GM18861 (cell line): ENCODE measurements at regions not wholly inside any gene's neighbourhood (a gene's known extent, or its start where the extent isn't known, plus 50 kb on each side); places are given as distances from the start of the nearest gene placed in this dataset.

ENCODE experiments used
- ATAC-seq: cut with Tn5 transposase; IDR thresholded peaks from one replicate; pipeline ENCODE4 v1.9.1; 2021; ENCODE audit not compliant: unreplicated experiment

- ATAC-seq, result peak; percentile 35
These were observed 81.2 kb upstream of the CCDC112 start for GRCh38 chr5:115377468-115378217.

DNA sequence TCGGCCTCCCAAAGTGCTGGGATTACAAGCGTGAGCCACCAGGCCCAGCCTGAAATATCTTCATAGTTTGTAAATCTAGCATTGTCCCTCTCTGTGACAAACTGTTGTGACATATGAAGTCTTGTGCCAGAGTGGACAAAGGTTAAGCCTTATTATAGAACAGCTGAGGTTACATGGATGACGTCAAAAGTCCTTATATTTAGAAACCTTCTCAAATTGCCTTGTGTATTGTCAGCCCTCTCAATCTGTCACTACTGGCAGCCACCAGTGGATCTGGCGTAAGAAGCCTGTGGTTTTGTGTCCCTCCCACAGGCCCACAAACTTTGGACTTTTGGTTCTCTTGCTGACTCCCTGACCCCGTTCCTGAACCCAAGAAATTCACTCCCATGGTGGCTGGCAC is 79.4 kb upstream of the CCDC112 start:
- ATAC-seq, result no peak

DNA sequence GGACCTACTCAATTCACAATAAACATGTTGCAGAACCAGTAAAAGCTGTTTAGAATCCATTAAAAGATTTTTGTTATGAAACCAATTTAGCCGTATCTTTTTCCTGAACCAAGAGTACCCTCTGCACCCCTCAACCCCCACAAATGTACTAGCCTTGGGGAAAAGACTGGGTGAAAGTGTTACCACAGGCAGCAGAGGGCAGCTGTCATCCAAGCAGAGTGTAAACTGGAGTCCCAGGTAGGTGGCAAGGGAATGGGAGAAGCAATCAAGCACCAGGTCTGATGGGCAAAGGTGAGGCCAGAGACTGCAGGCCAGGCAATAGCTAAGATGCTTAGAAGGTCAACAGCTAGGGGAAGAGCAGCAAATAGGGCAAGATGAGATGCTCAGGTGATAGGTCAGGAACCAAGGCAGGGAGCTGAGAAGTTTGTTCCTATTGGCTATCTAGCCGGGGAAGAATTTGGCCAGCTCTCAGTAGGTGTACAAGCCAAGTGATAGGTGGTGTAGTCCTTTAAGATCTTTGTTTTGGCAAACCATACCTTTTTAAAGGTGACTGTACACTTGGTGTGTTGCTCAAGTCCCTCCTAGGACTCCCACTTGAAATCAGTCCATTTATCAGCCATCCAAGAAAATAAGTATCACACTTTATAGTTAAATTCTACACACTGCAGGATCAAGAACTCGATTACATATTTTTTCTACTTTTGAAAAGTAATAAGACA is 77.8 kb upstream of the CCDC112 start:
- no peak for ATAC-seq

DNA sequence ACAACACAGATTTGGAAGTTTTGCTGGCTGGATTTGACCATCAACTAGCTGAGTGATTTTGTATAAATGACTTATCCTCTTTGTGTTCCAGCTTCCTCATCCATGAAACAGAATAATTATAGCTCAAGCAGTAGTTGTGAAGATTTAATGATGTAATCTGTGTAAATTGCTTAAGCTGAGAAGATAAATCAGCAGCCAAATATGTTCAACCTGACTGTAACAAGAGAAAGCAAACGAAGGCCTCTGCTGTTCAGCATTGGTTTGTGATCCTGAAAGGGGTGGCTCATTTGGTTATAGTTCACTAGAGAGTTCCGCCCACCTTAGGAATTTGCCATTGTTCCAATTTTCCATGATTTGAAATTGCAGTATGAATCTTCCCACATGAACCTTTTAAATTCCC is 75.7 kb upstream of the CCDC112 start:
- ATAC-seq, result no peak

GRCh38 chr5:115369430-115370144 is 73.1 kb upstream of the CCDC112 start:
- ATAC-seq, result no peak

DNA sequence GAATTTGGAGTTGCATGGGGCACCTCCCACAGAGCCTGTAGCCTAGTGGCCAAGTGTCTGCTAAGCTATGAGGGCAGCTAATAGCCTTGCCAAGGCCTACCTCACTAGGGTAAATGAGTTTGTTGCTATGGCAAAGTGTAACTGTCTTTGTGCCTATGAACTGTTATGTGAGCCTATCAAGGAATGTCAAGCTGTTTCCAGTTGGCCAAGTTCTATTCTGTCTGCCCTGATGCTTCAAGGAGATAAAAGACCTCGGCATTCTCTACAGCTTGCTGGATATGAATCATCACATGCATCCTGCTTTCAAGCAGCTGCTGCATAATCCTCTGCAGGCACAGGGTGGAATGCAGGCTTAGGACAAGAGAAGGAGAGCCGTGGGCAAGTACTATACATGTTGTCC is 69.8 kb upstream of the CCDC112 start:
- ATAC-seq, result no peak

DNA sequence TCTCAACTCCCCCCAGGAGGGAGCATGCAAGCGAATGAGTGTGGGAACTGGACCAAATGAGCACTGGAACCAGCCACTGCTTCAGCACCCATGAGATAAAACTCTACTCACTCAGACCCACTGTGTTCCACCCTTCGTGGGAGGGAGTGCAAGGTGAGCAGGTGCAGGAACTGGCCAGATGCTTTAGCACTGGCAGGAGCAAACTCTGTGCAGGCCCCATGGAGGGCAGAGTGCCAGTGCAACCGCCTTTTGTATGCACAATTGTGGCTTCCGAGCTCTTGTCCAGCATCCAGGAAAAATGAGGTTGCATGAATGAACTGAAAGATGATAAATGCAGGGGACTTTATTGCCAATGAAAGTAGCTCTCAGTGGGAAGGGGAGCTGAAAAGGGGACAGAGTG is 67.4 kb upstream of the CCDC112 start:
- ATAC-seq, result no peak

DNA sequence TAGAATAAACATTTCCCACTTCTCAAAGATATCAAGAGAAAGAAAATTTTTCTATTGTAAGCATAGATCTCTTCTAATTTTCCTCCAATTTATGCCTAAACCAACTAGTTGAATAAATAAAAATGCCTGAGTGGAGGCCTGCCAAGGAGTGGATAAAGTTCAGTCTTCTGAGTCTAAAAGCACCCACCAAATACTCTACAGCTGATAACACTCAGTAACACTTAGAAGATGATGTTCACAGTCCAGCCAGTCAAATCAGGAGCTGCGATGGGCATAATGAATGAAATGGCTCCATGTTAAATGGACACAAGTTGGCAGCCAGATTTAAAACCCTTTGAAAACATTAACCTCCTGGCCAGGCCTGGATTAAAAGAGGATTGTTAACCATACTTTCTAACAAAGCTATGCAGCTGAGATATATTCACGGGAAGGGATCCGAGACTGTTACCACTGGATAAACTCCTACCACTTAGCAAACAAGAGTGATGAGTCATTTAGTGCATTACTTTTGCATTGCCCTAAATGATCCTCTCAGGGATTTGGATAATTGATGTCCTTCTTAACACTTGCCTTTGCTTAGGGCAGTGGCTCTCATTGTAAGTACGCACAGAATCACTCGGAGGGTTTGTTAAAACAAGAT is 63.7 kb upstream of the CCDC112 start:
- no peak for ATAC-seq

- ATAC-seq, result no peak
These were observed 59.4 kb upstream of the CCDC112 start for GRCh38 chr5:115355767-115356381.

DNA sequence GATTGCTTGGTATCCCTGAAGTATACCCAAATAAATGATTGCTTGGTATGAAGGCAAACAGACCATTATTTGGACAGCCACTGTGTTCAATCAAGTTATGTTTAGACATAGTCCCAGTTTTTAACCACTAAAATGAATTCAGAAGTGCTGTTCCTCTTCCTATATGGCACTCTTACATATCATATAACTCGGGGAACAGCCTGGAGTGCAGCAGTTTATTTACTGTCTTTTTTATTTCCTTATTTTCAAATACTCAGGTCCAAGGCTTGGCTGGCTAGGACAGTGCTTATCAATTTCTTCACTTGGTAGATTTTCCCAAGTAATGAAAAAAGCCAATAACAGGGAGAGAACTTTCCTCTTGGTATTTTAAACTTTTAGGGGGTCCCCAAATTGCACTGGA is 58.6 kb upstream of the CCDC112 start:
- no peak for ATAC-seq

DNA sequence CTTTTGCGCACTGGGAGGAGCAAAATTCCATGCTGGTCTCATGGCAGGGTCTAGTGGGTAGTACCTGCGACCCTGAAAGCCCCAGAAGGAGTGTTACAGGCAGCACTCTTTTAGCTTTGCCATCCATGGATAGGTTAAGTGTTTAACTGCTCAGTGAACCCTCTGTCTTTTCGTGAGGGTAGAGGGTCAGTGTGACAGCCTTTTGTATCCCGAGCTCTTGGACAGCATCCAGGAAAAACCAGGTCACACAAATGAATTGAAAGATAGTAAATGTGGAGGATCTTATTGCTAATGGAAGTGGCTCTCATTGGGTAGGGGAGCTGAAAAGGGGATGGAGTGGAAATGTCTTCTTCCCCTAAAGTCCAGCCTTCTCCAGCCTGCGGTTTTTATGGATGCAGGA is 57.8 kb upstream of the CCDC112 start:
- ATAC-seq, result no peak

DNA sequence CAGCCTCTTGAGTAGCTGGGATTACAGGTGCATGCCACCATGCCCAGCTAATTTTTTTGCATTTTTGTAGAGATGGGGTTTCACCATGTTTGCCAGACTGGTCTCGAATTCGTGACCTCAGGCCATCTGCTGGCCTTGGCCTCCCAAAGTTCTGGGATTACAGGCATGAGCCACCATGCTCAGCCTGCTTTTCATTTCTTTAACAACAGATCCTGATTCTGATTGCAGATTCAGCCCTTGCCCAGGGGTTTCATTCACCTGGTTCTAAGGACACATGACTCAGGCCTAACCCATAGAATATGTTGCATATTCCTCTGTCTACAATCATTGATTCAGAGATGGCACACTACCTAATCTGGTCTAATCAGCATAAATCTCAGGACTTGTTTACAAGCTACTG is 56.1 kb upstream of the CCDC112 start:
- ATAC-seq, result no peak

GRCh38 chr5:115351356-115352195 is 55.1 kb upstream of the CCDC112 start:
- ATAC-seq, result no peak

- no peak for ATAC-seq
These were observed 54.4 kb upstream of the CCDC112 start for GRCh38 chr5:115350894-115351293.

DNA sequence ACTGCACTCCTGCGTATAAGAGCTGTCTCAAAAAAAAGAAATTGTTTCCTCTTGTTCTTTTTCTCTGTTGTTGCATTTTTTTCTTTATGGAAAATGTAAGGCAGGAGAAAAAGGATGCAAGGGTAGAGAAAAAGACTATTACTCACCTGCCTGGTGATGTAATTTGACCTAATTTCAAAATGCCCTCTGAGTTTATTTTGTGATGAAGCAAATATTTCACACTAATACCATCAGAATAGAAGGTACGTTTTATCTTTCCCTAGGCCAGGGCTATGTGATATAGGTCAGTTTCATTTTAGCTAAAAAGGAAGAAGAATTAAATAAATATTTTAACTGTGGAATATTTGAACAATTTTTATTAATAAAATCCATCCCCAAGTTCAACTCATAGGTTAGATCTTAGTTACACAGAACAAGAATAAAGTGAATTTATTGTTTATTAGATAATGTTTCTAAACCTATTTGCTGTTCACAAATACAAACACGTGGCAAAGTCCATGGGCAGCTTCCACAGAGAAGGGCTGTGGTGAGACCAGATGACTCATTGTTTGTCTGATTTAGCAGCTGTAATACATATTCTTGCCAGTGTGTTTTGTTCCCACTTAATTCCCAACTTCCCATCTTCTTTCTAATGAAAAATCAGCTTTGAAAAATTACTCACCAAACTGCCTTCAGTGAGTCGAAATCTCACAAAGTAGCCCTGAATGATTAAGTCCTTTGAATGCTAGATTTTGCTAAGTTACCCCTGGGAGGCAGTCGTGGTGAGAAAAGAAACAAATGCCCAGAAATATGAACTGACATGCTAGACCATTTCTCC is 52.8 kb upstream of the CCDC112 start:
- no peak for ATAC-seq

- ATAC-seq, result no peak
These were observed 51.7 kb upstream of the CCDC112 start for GRCh38 chr5:115348175-115348574.
